Keratinocyte (primary cell): ENCODE measurements at regions not wholly inside any gene's neighbourhood (a gene's known extent, or its start where the extent isn't known, plus 50 kb on each side); places are given as distances from the start of the nearest gene placed in this dataset.

Experiments used
- DNase-seq: peaks from one replicate; pipeline ENCODE4 v3.0.0-alpha.2; 2011; ENCODE audit warnings: low read depth, missing footprints, low spot score
- FAIRE-seq: peaks from 2 replicates; lab custom pipeline; 2011; peaks lifted over from hg19 to GRCh38; lab: Jason Lieb, UNC
- H2AFZ ChIP-seq: 2 replicates; pipeline ENCODE4 v1.6.0; 2012; ENCODE audit warnings: low read length, control low read depth, inconsistent platforms; ENCODE audit not compliant: control insufficient read depth
- H3K27ac ChIP-seq: 2 replicates; pipeline ENCODE4 v1.5.1; 2011; ENCODE audit warnings: low read length; ENCODE audit not compliant: control insufficient read depth, insufficient read depth
- H3K27me3 ChIP-seq: 3 replicates; pipeline ENCODE4 v1.6.0; 2011; ENCODE audit warnings: low read length; ENCODE audit not compliant: control insufficient read depth, insufficient read depth; ENCODE audit errors: extremely low read depth
- H3K36me3 ChIP-seq, 2 experiments: 2 replicates in 1 of 2; 3 replicates in 1 of 2; pipeline ENCODE4 v1.5.1; 2011; ENCODE audit warnings: low read length in 2 of 2, mild to moderate bottlenecking in 1 of 2; ENCODE audit not compliant: control insufficient read depth in 2 of 2, insufficient read depth in 2 of 2; ENCODE audit errors: extremely low read depth in 1 of 2
- H3K4me1 ChIP-seq: 3 replicates; pipeline ENCODE4 v1.5.1; 2011; ENCODE audit warnings: low read length; ENCODE audit not compliant: control insufficient read depth, insufficient read depth; ENCODE audit errors: extremely low read depth
- H3K4me2 ChIP-seq: 3 replicates; pipeline ENCODE4 v1.6.0; 2011; ENCODE audit warnings: low read depth, low read length; ENCODE audit not compliant: control insufficient read depth, insufficient read depth; ENCODE audit errors: extremely low read depth
- H3K4me3 ChIP-seq, 3 experiments: fragments of 200-600 bp in 1 of 3; sonication (generic) in 1 of 3; 2 replicates in 2 of 3; 3 replicates in 1 of 3; pipeline ENCODE4 v1.5.1; 2011 to 2016; ENCODE audit warnings: low read length in 3 of 3, mild to moderate bottlenecking in 3 of 3, control low read depth in 2 of 3, inconsistent platforms in 1 of 3, low read depth in 1 of 3, mixed read lengths in 1 of 3, mixed run types in 1 of 3, moderate library complexity in 1 of 3; ENCODE audit not compliant: control insufficient read depth in 2 of 3, insufficient read depth in 2 of 3; ENCODE audit errors: extremely low read depth in 1 of 3
- H3K79me2 ChIP-seq: 2 replicates; pipeline ENCODE4 v1.6.0; 2012; ENCODE audit warnings: low read length; ENCODE audit not compliant: control insufficient read depth, insufficient read depth
- H3K9ac ChIP-seq: 3 replicates; pipeline ENCODE4 v1.6.0; 2011; ENCODE audit warnings: low read length; ENCODE audit not compliant: control insufficient read depth, insufficient read depth; ENCODE audit errors: extremely low read depth
- H3K9me1 ChIP-seq: 3 replicates; pipeline ENCODE4 v1.6.0; 2011; ENCODE audit warnings: low read length; ENCODE audit not compliant: control insufficient read depth, insufficient read depth; ENCODE audit errors: extremely low read depth
- H3K9me3 ChIP-seq: 2 replicates; pipeline ENCODE4 v1.5.1; 2012; ENCODE audit warnings: low read depth, low read length; ENCODE audit not compliant: control insufficient read depth
- H4K20me1 ChIP-seq: 3 replicates; pipeline ENCODE4 v1.6.0; 2011; ENCODE audit warnings: low read length; ENCODE audit not compliant: control insufficient read depth, insufficient read depth; ENCODE audit errors: extremely low read depth
- EZH2 ChIP-seq: IDR thresholded peaks from one replicate; pipeline ENCODE4 v1.6.1; 2012; ENCODE audit warnings: inconsistent platforms, mild to moderate bottlenecking, low read length, moderate library complexity
- dilution Hi-C: fragments of 300-500 bp; cut with MboI; formaldehyde crosslinking; loops from one replicate; pipeline ENCODE4 v1.7.0; 2020; ENCODE audit warnings: low sequenced_read_pairs; ENCODE audit not compliant: extremely low pct_ligation_motif_present
- TF ChIP-seq, protein P1 (sequence below), 3 experiments: IDR thresholded peaks in 1 of 3; conservative IDR thresholded peaks in 1 of 3; optimal IDR thresholded peaks in 1 of 3; 2 replicates in 2 of 3; 3 replicates in 1 of 3; pipeline versions ENCODE3 to v1.5.1; 2011; ENCODE audit warnings: low read length in 3 of 3, mild to moderate bottlenecking in 3 of 3, moderate library complexity in 2 of 3, control low read depth in 1 of 3, inconsistent platforms in 1 of 3; ENCODE audit not compliant: insufficient read depth in 2 of 3; ENCODE audit errors: extremely low read depth in 1 of 3

DNA sequence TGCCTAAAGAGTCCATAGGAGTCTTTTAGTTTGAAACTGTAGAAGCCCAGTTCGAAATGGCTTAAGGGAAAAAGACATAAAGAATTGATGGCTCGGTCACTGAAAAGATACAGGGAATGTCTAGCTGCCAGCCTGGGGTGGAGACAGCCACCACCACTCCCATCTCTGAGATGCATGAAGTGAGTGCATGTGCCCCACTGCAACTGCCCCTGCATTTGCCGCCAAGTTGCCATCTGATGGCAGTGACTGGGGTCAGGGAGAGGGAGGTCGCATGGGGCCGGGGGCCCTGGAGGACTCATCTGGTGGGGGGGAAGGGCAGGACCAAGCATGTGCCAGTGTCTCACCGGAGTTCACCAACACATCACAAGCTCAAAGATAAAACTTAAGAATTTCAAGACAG, 385.8 kb upstream of the SULF2 start:
- dilution Hi-C loops: no loop called here
- DNase-seq (no peak), FAIRE-seq (no peak)

GRCh38 chr20:48170625-48171024, 385.3 kb upstream of the SULF2 start:
- Histone ChIP-seq H4K20me1 (no peaks in the 10 kb centered on the region), H3K27ac (no peak overlapping the region), H3K4me1 (no peaks in the 10 kb centered on the region), H3K27me3 (peaks cover 59% of the 10 kb centered on the region), H3K9me1 (no peaks in the 10 kb centered on the region), H3K4me2 (no peak overlapping the region), H2AFZ (no peak overlapping the region), H3K4me3 (no peak overlapping the region), H3K36me3 (no peaks in the 10 kb centered on the region), H3K79me2 (no peaks in the 10 kb centered on the region), H3K9ac (no peak overlapping the region), H3K9me3 (no peaks in the 10 kb centered on the region)
- dilution Hi-C loops: no loop called here
- no peak for TF ChIP-seq EZH2
- TF ChIP-seq, protein P1, sequence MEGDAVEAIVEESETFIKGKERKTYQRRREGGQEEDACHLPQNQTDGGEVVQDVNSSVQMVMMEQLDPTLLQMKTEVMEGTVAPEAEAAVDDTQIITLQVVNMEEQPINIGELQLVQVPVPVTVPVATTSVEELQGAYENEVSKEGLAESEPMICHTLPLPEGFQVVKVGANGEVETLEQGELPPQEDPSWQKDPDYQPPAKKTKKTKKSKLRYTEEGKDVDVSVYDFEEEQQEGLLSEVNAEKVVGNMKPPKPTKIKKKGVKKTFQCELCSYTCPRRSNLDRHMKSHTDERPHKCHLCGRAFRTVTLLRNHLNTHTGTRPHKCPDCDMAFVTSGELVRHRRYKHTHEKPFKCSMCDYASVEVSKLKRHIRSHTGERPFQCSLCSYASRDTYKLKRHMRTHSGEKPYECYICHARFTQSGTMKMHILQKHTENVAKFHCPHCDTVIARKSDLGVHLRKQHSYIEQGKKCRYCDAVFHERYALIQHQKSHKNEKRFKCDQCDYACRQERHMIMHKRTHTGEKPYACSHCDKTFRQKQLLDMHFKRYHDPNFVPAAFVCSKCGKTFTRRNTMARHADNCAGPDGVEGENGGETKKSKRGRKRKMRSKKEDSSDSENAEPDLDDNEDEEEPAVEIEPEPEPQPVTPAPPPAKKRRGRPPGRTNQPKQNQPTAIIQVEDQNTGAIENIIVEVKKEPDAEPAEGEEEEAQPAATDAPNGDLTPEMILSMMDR (optimal IDR thresholded peaks at IDR 0.05 in 1 of 3, IDR thresholded peaks at IDR 0.05 in 1 of 3, conservative IDR thresholded peaks at IDR 0.05 in 1 of 3; ENCODE audit: extremely low read depth in 1 of 3, insufficient read depth in 2 of 3, low read length in 3 of 3): no peak
- DNase-seq (no peak), FAIRE-seq (no peak)

More for the DNA sequence above, 385.8 kb upstream of the SULF2 start:
- TF ChIP-seq EZH2: no peak
- TF ChIP-seq, protein P1 (optimal IDR thresholded peaks at IDR 0.05 in 1 of 3, IDR thresholded peaks at IDR 0.05 in 1 of 3, conservative IDR thresholded peaks at IDR 0.05 in 1 of 3; ENCODE audit: extremely low read depth in 1 of 3, insufficient read depth in 2 of 3, low read length in 3 of 3): no peak
- H3K27ac ChIP-seq: no peak overlapping the region
- no peak overlapping the region for H3K4me2 ChIP-seq
- H3K27me3 ChIP-seq: peaks cover 54% of the 10 kb centered on the region
- no peaks in the 10 kb centered on the region for H4K20me1 ChIP-seq
- no peak overlapping the region for H3K4me3 ChIP-seq
- H3K4me1 ChIP-seq: no peaks in the 10 kb centered on the region
- no peaks in the 10 kb centered on the region for H3K79me2 ChIP-seq
- H2AFZ ChIP-seq: no peak overlapping the region
- H3K9ac ChIP-seq: no peak overlapping the region
- H3K36me3 ChIP-seq: no peaks in the 10 kb centered on the region
- no peaks in the 10 kb centered on the region for H3K9me3 ChIP-seq
- no peaks in the 10 kb centered on the region for H3K9me1 ChIP-seq
